Naive thymus-derived CD4-positive, alpha-beta T cell (primary cell): ENCODE measurements at regions not wholly inside any gene's neighbourhood (a gene's known extent, or its start where the extent isn't known, plus 50 kb on each side); places are given as distances from the start of the nearest gene placed in this dataset.

Source experiments
- ATAC-seq: fragments of 150-1000 bp; cut with Tn5 transposase; 2 replicates; pipeline ENCODE4 v1.10.0; 2021; ENCODE audit warnings: mild to moderate bottlenecking, moderate library complexity
- CTCF ChIA-PET: fragments of 350-600 bp; sonication (Branson Sonifier 250); formaldehyde crosslinking; loops from one replicate; lab custom pipeline; 2021; ENCODE audit warnings: antibody characterized with exemption; lab: Charles Lee
- POLR2A ChIA-PET: fragments of 350-600 bp; sonication (Branson Sonifier 250); formaldehyde crosslinking; loops from one replicate; lab custom pipeline; 2021; ENCODE audit warnings: antibody characterized with exemption, inconsistent platforms; lab: Charles Lee
- DNase-seq, 9 donors: peaks; one replicate each; pipeline versions ENCODE4 v3.0.0 to v3.0.0-alpha.2; 2020 to 2022; ENCODE audit warnings: mixed read lengths in 1 of 9
- H3K27ac ChIP-seq: one replicate; pipeline ENCODE4 v1.7.0; 2013; ENCODE audit warnings: mild to moderate bottlenecking, low read depth, low read length, moderate library complexity
- H3K27me3 ChIP-seq, 2 donors: one replicate each; pipeline ENCODE4 v1.7.0; 2013; ENCODE audit warnings: low read length in 2 of 2, mild to moderate bottlenecking in 2 of 2, moderate library complexity in 2 of 2; ENCODE audit not compliant: control insufficient read depth in 2 of 2, insufficient read depth in 2 of 2
- H3K36me3 ChIP-seq, 3 experiments: 1 replicate in 2 of 3; 2 replicates in 1 of 3; pipeline ENCODE4 v1.7.0; 2013; ENCODE audit warnings: low read length in 3 of 3, mild to moderate bottlenecking in 3 of 3, moderate library complexity in 1 of 3; ENCODE audit not compliant: insufficient read depth in 3 of 3, control insufficient read depth in 2 of 3
- H3K4me1 ChIP-seq, 2 donors: one replicate each; pipeline ENCODE4 v1.7.0; 2013; ENCODE audit warnings: low read length in 2 of 2, mild to moderate bottlenecking in 2 of 2, moderate library complexity in 1 of 2; ENCODE audit not compliant: control insufficient read depth in 2 of 2, insufficient read depth in 2 of 2
- H3K4me3 ChIP-seq: 2 replicates; pipeline ENCODE4 v1.7.0; 2013; ENCODE audit warnings: mild to moderate bottlenecking, low read length
- H3K9me3 ChIP-seq, 3 experiments: 1 replicate in 2 of 3; 2 replicates in 1 of 3; pipeline ENCODE4 v1.7.0; 2013; ENCODE audit warnings: low read length in 3 of 3; ENCODE audit not compliant: control insufficient read depth in 2 of 3
- H3K27ac Mint-ChIP-seq, 9 donors: one replicate each; pipeline ENCODE4 v1.8.0; 2020 to 2022; ENCODE audit warnings: mixed read lengths in 9 of 9, mild to moderate bottlenecking in 8 of 9, moderate library complexity in 5 of 9, inconsistent platforms in 2 of 9
- H3K27me3 Mint-ChIP-seq, 5 donors: one replicate each; pipeline ENCODE4 v1.8.0; 2021 to 2022; ENCODE audit warnings: mixed read lengths in 5 of 5, mild to moderate bottlenecking in 1 of 5
- H3K36me3 Mint-ChIP-seq, 5 donors: one replicate each; pipeline ENCODE4 v1.8.0; 2020 to 2022; ENCODE audit warnings: mixed read lengths in 5 of 5, mild to moderate bottlenecking in 3 of 5, inconsistent platforms in 1 of 5
- H3K4me1 Mint-ChIP-seq, 7 donors: one replicate each; pipeline ENCODE4 v1.8.0; 2020 to 2022; ENCODE audit warnings: mixed read lengths in 7 of 7, mild to moderate bottlenecking in 3 of 7, inconsistent platforms in 1 of 7
- H3K4me3 Mint-ChIP-seq, 10 donors: one replicate each; pipeline ENCODE4 v1.8.0; 2020 to 2022; ENCODE audit warnings: mild to moderate bottlenecking in 10 of 10, mixed read lengths in 10 of 10, moderate library complexity in 6 of 10, inconsistent platforms in 2 of 10
- H3K9me3 Mint-ChIP-seq, 11 donors: one replicate each; pipeline ENCODE4 v1.8.0; 2020 to 2022; ENCODE audit warnings: mixed read lengths in 11 of 11, mild to moderate bottlenecking in 4 of 11, inconsistent platforms in 1 of 11, moderate library complexity in 1 of 11
- intact Hi-C, 2 donors: fragments of 100-400 bp; cut with micrococcal nuclease; formaldehyde crosslinking; loops; one replicate each; pipeline ENCODE4 v1.15.1; 2023

DNA sequence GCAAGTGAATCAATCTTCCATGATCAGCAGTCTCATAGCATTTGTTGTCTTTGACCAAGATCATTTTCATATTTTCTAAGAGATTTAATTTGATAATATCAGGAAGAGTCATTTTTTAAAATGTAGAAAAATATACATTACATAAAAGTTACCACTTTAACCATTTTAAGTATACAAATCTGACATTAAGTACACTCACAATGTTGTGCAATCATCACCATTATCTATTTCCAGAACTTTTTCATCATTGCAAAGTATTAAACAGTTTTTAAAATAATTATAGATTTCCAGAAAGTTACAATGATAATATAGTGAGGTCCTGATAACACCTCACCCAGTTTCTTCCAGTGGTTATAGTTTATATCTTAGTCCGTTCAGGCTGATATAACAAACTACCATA lies 222.5 kb upstream of the RHOBTB1 start:
- H3K27ac Mint-ChIP-seq: no peak overlapping the region
- Histone ChIP-seq H3K9me3 (no peaks in the 10 kb centered on the region), H3K36me3 (no peaks in the 10 kb centered on the region), H3K4me1 (no peaks in the 10 kb centered on the region), H3K27me3 (no peaks in the 10 kb centered on the region), H3K4me3 (no peak overlapping the region), H3K27ac (no peak overlapping the region)
- intact Hi-C loops: no loop called here
- H3K4me1 Mint-ChIP-seq: no peaks in the 10 kb centered on the region
- H3K9me3 Mint-ChIP-seq: peaks cover 0 to 10% (median 0%) of the 10 kb centered on the region in 11 donors
- no peak overlapping the region for H3K4me3 Mint-ChIP-seq
- CTCF ChIA-PET: no interaction called here
- peaks cover 0 to 4% (median 0%) of the 10 kb centered on the region in 5 donors for H3K27me3 Mint-ChIP-seq
- ATAC-seq (no peak), DNase-seq (no peak)
- POLR2A ChIA-PET: no interaction called here
- H3K36me3 Mint-ChIP-seq: no peaks in the 10 kb centered on the region

DNA sequence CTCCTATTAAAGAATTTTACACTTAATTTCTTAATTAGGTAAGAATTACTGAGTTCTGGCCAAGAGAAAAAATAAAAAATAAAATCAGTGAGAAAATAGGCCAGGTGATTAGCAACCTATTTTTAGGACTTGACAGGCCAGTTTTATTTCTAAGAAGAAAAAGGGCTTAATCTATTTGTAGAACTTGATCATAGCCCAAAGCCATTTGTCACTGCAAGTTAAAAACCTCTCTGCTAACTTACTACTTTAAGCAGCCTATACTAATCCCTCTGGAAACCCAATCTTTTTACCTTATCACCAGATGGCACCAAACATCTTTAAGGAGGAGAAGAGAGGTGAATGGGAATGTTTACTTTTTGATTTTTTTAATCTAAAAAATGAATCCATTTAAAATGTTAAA lies 222.1 kb upstream of the RHOBTB1 start:
- Mint-ChIP-seq H3K27me3 (peaks cover 0 to 4% (median 0%) of the 10 kb centered on the region in 5 donors), H3K27ac (no peak overlapping the region), H3K9me3 (peaks cover 0 to 10% (median 0%) of the 10 kb centered on the region in 11 donors), H3K4me1 (no peaks in the 10 kb centered on the region), H3K4me3 (no peak overlapping the region), H3K36me3 (no peaks in the 10 kb centered on the region)
- Histone ChIP-seq H3K9me3 (no peaks in the 10 kb centered on the region), H3K27ac (no peak overlapping the region), H3K36me3 (no peaks in the 10 kb centered on the region), H3K27me3 (no peaks in the 10 kb centered on the region), H3K4me1 (no peaks in the 10 kb centered on the region), H3K4me3 (no peak overlapping the region)
- ChIA-PET POLR2A (no interaction called here), CTCF (no interaction called here)
- DNase-seq (no peak), ATAC-seq (no peak)
- intact Hi-C loops: no loop called here

GRCh38 chr10:61164458-61165160 lies 220.6 kb upstream of the RHOBTB1 start:
- intact Hi-C loops: no loop called here
- Mint-ChIP-seq H3K27me3 (peaks cover 0 to 4% (median 0%) of the 10 kb centered on the region in 5 donors), H3K36me3 (no peaks in the 10 kb centered on the region), H3K4me1 (no peaks in the 10 kb centered on the region), H3K9me3 (peaks cover 0 to 10% (median 0%) of the 10 kb centered on the region in 11 donors), H3K27ac (no peak overlapping the region), H3K4me3 (no peak overlapping the region)
- H3K9me3 ChIP-seq: no peaks in the 10 kb centered on the region
- no peaks in the 10 kb centered on the region for H3K27me3 ChIP-seq
- ChIA-PET POLR2A (interaction anchor here (0.6 to 0.7 kb wide), 2 partner anchors 155 to 270 kb away, joined by 3 read pairs; no protein-coding TSS in a partner anchor), CTCF (no interaction called here)
- H3K4me1 ChIP-seq: no peaks in the 10 kb centered on the region
- H3K36me3 ChIP-seq: no peaks in the 10 kb centered on the region
- DNase-seq (no peak), ATAC-seq (no peak)
- no peak overlapping the region for H3K27ac ChIP-seq
- no peak overlapping the region for H3K4me3 ChIP-seq

GRCh38 chr10:61163403-61163802 lies 219.4 kb upstream of the RHOBTB1 start:
- Histone ChIP-seq H3K36me3 (no peaks in the 10 kb centered on the region), H3K9me3 (no peaks in the 10 kb centered on the region), H3K4me3 (no peak overlapping the region), H3K27me3 (no peaks in the 10 kb centered on the region), H3K4me1 (no peaks in the 10 kb centered on the region), H3K27ac (no peak overlapping the region)
- ATAC-seq (no peak), DNase-seq (no peak)
- intact Hi-C loops: no loop called here
- H3K36me3 Mint-ChIP-seq: no peaks in the 10 kb centered on the region
- ChIA-PET POLR2A (no interaction called here), CTCF (no interaction called here)
- peaks cover 0 to 10% (median 1%) of the 10 kb centered on the region in 11 donors for H3K9me3 Mint-ChIP-seq
- no peak overlapping the region for H3K27ac Mint-ChIP-seq
- H3K4me1 Mint-ChIP-seq: peaks cover 0 to 1% (median 0%) of the 10 kb centered on the region in 7 donors
- H3K27me3 Mint-ChIP-seq: no peaks in the 10 kb centered on the region
- H3K4me3 Mint-ChIP-seq: no peak overlapping the region

DNA sequence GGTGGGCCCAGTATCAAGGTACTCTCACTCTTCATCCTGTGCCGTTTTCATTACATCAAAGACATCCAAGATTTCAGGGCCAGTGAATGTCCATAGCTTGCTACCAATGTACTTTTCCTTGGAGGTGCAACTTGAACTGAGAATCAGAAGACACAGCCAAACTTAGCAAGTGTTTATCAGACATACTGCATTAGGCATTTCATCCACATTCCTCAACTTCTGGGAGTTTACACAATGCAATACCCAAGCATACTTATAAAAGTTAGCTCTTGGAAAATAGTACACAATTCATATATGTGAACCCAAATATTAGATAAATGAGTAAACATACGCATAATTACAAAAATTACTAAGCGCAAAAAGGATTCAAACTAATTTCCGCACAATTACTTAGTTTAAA lies 216.3 kb upstream of the RHOBTB1 start:
- Histone ChIP-seq H3K27ac (no peak overlapping the region), H3K9me3 (no peaks in the 10 kb centered on the region), H3K4me1 (no peaks in the 10 kb centered on the region), H3K27me3 (no peaks in the 10 kb centered on the region), H3K4me3 (no peak overlapping the region), H3K36me3 (no peaks in the 10 kb centered on the region)
- peaks cover 0 to 1% (median 0%) of the 10 kb centered on the region in 7 donors for H3K4me1 Mint-ChIP-seq
- DNase-seq (no peak), ATAC-seq (no peak)
- H3K27ac Mint-ChIP-seq: no peak overlapping the region
- no peaks in the 10 kb centered on the region for H3K27me3 Mint-ChIP-seq
- POLR2A ChIA-PET: no interaction called here
- no peaks in the 10 kb centered on the region for H3K36me3 Mint-ChIP-seq
- CTCF ChIA-PET: no interaction called here
- peaks cover 0 to 3% (median 0%) of the 10 kb centered on the region in 11 donors for H3K9me3 Mint-ChIP-seq
- H3K4me3 Mint-ChIP-seq: no peak overlapping the region
- intact Hi-C loops: no loop called here

DNA sequence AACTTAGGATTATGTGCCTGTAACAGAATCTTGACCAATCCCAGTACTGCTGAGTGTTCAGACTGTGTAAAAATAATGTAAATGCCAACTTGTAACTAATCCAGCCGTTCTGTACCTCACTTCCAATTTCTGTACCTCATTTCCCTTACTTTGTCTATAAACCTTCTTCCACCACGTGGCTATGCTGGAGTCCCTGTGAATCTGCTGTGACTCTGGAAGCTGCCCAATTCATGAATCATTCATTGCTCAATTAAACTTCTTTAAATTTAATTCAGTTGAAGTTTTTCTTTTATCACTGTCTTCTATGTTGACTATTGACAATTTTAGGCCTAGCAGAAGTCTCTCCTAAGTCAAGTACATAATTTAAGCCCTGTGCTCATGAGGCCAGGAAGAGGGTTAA lies 215.3 kb upstream of the RHOBTB1 start:
- H3K27ac ChIP-seq: no peak overlapping the region
- CTCF ChIA-PET: no interaction called here
- no peaks in the 10 kb centered on the region for H3K27me3 ChIP-seq
- no peak overlapping the region for H3K4me3 Mint-ChIP-seq
- ATAC-seq: no peak
- no peak overlapping the region for H3K4me3 ChIP-seq
- H3K9me3 ChIP-seq: no peaks in the 10 kb centered on the region
- no peaks in the 10 kb centered on the region for H3K36me3 ChIP-seq
- H3K36me3 Mint-ChIP-seq: no peaks in the 10 kb centered on the region
- H3K4me1 Mint-ChIP-seq: peaks cover 0 to 1% (median 0%) of the 10 kb centered on the region in 7 donors
- no peaks in the 10 kb centered on the region for H3K4me1 ChIP-seq
- no peak overlapping the region for H3K27ac Mint-ChIP-seq
- no peak for DNase-seq
- POLR2A ChIA-PET: no interaction called here
- intact Hi-C loops: no loop called here
- H3K9me3 Mint-ChIP-seq: peaks cover 0 to 3% (median 0%) of the 10 kb centered on the region in 11 donors
- H3K27me3 Mint-ChIP-seq: peaks cover 0 to 5% (median 0%) of the 10 kb centered on the region in 5 donors

DNA sequence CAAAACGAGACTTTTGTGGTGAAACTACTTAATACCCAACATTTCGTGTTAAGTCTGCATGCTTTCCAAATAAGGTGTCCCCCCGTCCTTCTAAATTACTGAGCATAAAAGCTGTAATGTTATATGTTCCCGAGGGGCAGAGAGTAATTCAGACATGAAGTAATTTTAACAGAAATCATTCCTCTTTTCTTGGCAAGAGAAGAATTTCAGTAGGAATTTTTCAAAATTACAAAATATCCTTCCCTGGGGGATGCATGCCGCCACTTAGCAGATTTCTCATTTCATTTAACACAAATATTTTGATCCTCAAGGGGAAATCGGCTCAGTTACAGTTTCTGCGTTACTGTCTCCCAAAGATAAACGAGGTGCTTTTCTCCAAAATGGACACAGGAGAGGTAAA lies 213.2 kb upstream of the RHOBTB1 start:
- Mint-ChIP-seq H3K27me3 (peaks cover 0 to 7% (median 2%) of the 10 kb centered on the region in 5 donors), H3K9me3 (peaks cover 0 to 1% (median 0%) of the 10 kb centered on the region in 11 donors), H3K27ac (no peak overlapping the region), H3K4me3 (no peak overlapping the region), H3K4me1 (peaks cover 0 to 1% (median 0%) of the 10 kb centered on the region in 7 donors), H3K36me3 (no peaks in the 10 kb centered on the region)
- no peaks in the 10 kb centered on the region for H3K9me3 ChIP-seq
- ChIA-PET POLR2A (no interaction called here), CTCF (no interaction called here)
- no peak for ATAC-seq
- intact Hi-C loops: no loop called here
- H3K27ac ChIP-seq: no peak overlapping the region
- H3K36me3 ChIP-seq: no peaks in the 10 kb centered on the region
- DNase-seq: no peak
- H3K4me1 ChIP-seq: no peaks in the 10 kb centered on the region
- no peaks in the 10 kb centered on the region for H3K27me3 ChIP-seq
- H3K4me3 ChIP-seq: no peak overlapping the region
